ENCODE measurements at regions not wholly inside any gene's neighbourhood (a gene's known extent, or its start where the extent isn't known, plus 50 kb on each side); places are given as distances from the start of the nearest gene placed in this dataset.
"Not testable (repeated sequence)": the region's sequence is repeated elsewhere in the genome, so short reads cannot be mapped to it uniquely, and the experiment has no call there.

DNA sequence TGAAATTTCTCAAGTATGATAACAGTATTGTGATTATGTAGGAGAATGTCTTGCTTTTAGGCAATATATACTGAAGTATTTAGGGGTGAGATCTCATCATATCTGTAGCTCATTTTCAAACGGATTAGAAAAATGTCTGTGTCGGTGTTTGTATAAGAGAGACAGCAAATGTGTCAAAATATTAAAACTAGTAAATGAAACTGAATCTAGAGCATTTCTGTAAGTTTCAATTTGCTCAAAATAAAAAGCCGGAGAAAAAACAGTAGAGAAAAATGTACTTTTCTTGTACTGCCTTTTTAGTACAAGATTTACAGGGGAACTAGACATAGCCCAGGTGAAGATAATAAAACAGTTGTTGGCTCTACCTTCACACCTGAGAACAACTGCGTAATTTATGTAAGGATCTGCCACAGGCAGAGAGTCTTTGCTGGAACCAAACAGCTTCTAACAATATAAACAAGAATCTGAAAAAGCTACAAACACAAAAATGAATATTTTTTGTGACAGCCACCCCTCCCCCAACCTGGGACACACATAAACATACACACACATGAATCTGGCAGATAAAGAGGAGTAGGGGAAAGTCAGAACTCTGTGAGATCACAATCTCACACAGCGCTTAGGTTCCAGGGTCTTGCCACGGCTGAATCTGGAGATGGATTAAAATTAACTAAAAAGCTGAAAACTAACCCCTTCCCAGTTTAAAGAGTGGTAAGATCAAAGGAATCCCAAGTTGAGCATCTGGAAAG, 153.3 kb downstream of the AVL9 start:
- H3K36me3 ChIP-seq (ENCODE audit: insufficient read depth, low read length): no peaks in the 10 kb centered on the region
- H3F3A ChIP-seq (ENCODE audit: insufficient read depth, low read length): no peaks in the 10 kb centered on the region
- no peaks in the 10 kb centered on the region for H3K9me3 ChIP-seq (ENCODE audit: low read length)
- no peak overlapping the region for H2AFZ ChIP-seq (ENCODE audit: low read length)
- no peaks in the 10 kb centered on the region for H4K20me1 ChIP-seq (ENCODE audit: insufficient read depth, low read length)
- no peaks in the 10 kb centered on the region for H3K27me3 ChIP-seq (ENCODE audit: insufficient read depth, low read length)
- H3K9ac ChIP-seq (ENCODE audit: low read length): no peak overlapping the region
- H3K4me2 ChIP-seq (ENCODE audit: low read length): no peak overlapping the region
- no peaks in the 10 kb centered on the region for H3K4me1 ChIP-seq (ENCODE audit: insufficient read depth, low read length, severe bottlenecking)
- TF ChIP-seq, protein P1, sequence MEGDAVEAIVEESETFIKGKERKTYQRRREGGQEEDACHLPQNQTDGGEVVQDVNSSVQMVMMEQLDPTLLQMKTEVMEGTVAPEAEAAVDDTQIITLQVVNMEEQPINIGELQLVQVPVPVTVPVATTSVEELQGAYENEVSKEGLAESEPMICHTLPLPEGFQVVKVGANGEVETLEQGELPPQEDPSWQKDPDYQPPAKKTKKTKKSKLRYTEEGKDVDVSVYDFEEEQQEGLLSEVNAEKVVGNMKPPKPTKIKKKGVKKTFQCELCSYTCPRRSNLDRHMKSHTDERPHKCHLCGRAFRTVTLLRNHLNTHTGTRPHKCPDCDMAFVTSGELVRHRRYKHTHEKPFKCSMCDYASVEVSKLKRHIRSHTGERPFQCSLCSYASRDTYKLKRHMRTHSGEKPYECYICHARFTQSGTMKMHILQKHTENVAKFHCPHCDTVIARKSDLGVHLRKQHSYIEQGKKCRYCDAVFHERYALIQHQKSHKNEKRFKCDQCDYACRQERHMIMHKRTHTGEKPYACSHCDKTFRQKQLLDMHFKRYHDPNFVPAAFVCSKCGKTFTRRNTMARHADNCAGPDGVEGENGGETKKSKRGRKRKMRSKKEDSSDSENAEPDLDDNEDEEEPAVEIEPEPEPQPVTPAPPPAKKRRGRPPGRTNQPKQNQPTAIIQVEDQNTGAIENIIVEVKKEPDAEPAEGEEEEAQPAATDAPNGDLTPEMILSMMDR (IDR thresholded peaks at IDR 0.05; ENCODE audit: low read length): no peak
- TF ChIP-seq EZH2 (IDR thresholded peaks at IDR 0.05; ENCODE audit: borderline replicate concordance, low read length): no peak
- no peaks in the 10 kb centered on the region for H3K9me2 ChIP-seq (ENCODE audit: low read depth, low read length)
- no peaks in the 10 kb centered on the region for H3K79me2 ChIP-seq (ENCODE audit: insufficient read depth, low read length)
- no peak overlapping the region for H3K27ac ChIP-seq (ENCODE audit: low read depth, low read length, poor library complexity, severe bottlenecking)
- H3K4me3 ChIP-seq (ENCODE audit: low read depth, low read length, poor library complexity, severe bottlenecking): no peak overlapping the region

DNA sequence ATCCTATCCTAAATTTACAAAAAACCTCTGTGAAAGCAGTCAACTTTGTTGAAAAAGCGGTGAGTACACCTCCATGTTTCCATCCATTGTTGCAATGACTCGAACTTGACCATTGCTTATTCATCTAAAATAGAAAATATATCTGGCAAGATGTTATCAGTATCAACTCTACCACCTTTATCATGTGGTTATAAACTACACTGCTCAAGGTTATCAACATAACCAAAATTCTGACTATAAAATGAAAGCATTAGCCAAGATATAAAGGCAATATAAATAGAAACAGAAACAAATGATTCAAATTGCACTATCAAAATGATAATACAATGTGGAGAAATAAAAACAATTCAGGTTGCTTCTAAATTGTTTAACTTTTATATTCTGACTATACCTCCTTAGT, 150.0 kb downstream of the AVL9 start:
- not testable (repeated sequence) for H3F3A ChIP-seq (ENCODE audit: insufficient read depth, low read length); H4K20me1 ChIP-seq (ENCODE audit: insufficient read depth, low read length); H3K36me3 ChIP-seq (ENCODE audit: insufficient read depth, low read length); H3K79me2 ChIP-seq (ENCODE audit: insufficient read depth, low read length); H3K27me3 ChIP-seq (ENCODE audit: insufficient read depth, low read length); H3K4me2 ChIP-seq (ENCODE audit: low read length); H3K9ac ChIP-seq (ENCODE audit: low read length); H3K9me2 ChIP-seq (ENCODE audit: low read depth, low read length); H3K9me3 ChIP-seq (ENCODE audit: low read length); H2AFZ ChIP-seq (ENCODE audit: low read length); H3K4me3 ChIP-seq (ENCODE audit: low read depth, low read length, poor library complexity, severe bottlenecking); H3K4me1 ChIP-seq (ENCODE audit: insufficient read depth, low read length, severe bottlenecking); H3K27ac ChIP-seq (ENCODE audit: low read depth, low read length, poor library complexity, severe bottlenecking)

DNA sequence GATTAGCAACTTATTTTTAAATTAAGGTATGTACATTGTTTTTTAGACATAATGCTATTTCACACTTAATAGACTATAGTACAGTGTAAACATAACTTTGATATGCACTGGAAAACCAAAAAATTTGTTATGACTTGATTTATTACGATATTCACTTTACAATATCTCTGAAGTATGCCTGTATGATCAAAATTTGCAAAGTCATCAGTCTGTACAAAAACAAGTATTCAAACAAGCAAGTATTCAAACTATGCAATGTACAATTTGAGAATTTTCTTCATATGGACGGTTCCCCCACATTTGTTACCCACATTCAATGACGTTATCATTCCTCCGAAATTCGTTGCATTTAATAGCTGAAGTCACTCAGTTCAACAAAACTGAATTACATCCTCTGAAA, 147.9 kb downstream of the AVL9 start:
- H3K4me3 ChIP-seq (ENCODE audit: low read depth, low read length, poor library complexity, severe bottlenecking): no peak overlapping the region
- no peaks in the 10 kb centered on the region for H3F3A ChIP-seq (ENCODE audit: insufficient read depth, low read length)
- no peaks in the 10 kb centered on the region for H3K79me2 ChIP-seq (ENCODE audit: insufficient read depth, low read length)
- no peak overlapping the region for H3K9ac ChIP-seq (ENCODE audit: low read length)
- no peak for TF ChIP-seq EZH2 (IDR thresholded peaks at IDR 0.05; ENCODE audit: borderline replicate concordance, low read length)
- TF ChIP-seq, protein P1 (IDR thresholded peaks at IDR 0.05; ENCODE audit: low read length): no peak
- no peaks in the 10 kb centered on the region for H3K4me1 ChIP-seq (ENCODE audit: insufficient read depth, low read length, severe bottlenecking)
- H3K4me2 ChIP-seq (ENCODE audit: low read length): no peak overlapping the region
- no peaks in the 10 kb centered on the region for H3K9me3 ChIP-seq (ENCODE audit: low read length)
- H3K27me3 ChIP-seq (ENCODE audit: insufficient read depth, low read length): no peaks in the 10 kb centered on the region
- H2AFZ ChIP-seq (ENCODE audit: low read length): no peak overlapping the region
- H3K27ac ChIP-seq (ENCODE audit: low read depth, low read length, poor library complexity, severe bottlenecking): no peak overlapping the region
- H3K9me2 ChIP-seq (ENCODE audit: low read depth, low read length): no peaks in the 10 kb centered on the region
- H4K20me1 ChIP-seq (ENCODE audit: insufficient read depth, low read length): no peaks in the 10 kb centered on the region
- no peaks in the 10 kb centered on the region for H3K36me3 ChIP-seq (ENCODE audit: insufficient read depth, low read length)

DNA sequence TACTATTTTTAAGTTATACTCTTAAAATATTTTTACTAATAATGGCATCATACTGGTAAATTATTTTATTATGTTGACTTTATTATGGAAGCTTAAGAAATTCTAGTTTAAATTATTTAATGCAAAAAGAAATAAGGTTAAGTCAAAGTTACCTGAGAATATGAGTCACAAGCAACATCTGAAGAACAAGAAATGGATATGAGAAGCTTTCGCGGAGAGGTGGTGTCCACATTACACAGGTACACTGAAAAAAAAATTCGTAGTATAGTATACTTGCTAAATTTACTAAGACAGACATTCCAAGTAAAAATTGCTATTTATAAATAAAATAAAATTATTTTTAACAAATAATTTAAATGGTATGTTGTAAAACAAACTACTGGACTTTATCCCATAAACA, 143.8 kb downstream of the AVL9 start:
- no peak overlapping the region for H3K4me2 ChIP-seq (ENCODE audit: low read length)

DNA sequence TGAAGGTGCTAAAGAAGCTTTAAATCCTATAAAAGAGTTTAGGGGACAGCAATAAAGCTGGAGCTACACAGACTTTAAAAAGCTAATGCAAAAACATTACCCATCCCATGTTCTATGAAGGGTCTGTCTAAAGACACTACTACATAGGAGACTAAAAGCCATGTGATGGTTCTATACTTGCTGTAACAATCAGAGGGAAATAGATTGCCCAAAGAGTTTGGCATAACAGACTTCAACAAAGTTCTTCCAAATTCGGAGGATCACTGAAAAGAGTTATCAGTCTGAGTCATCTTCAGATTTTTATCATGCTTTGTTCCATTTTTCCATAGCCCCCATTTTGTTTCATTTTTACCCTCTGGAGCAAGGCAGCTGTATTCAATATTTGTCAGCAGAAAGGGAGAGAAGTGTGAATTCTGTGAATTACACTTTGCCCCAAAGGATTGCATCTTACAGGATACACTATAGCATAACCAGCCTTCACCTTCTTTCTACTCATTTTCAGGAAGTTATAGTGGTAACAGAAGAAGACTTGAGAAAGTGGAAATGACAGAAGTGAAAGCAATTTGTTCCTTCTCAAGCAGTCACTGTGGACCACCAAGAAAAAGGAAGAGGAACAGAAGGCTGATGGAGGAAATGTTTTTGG, 143.3 kb downstream of the AVL9 start:
- not testable (repeated sequence) for H3K27me3 ChIP-seq (ENCODE audit: insufficient read depth, low read length); H3K4me3 ChIP-seq (ENCODE audit: low read depth, low read length, poor library complexity, severe bottlenecking); H3K9me2 ChIP-seq (ENCODE audit: low read depth, low read length); H3K4me2 ChIP-seq (ENCODE audit: low read length); H3K9me3 ChIP-seq (ENCODE audit: low read length); H3K27ac ChIP-seq (ENCODE audit: low read depth, low read length, poor library complexity, severe bottlenecking); H3K9ac ChIP-seq (ENCODE audit: low read length); H3F3A ChIP-seq (ENCODE audit: insufficient read depth, low read length); H2AFZ ChIP-seq (ENCODE audit: low read length); H3K79me2 ChIP-seq (ENCODE audit: insufficient read depth, low read length); H3K4me1 ChIP-seq (ENCODE audit: insufficient read depth, low read length, severe bottlenecking); H4K20me1 ChIP-seq (ENCODE audit: insufficient read depth, low read length); H3K36me3 ChIP-seq (ENCODE audit: insufficient read depth, low read length)

More for the DNA sequence above, 143.8 kb downstream of the AVL9 start:
- Histone ChIP-seq H3K9me2 (ENCODE audit: low read depth, low read length) (no peaks in the 10 kb centered on the region), H3K4me3 (ENCODE audit: low read depth, low read length, poor library complexity, severe bottlenecking) (no peak overlapping the region), H3K27ac (ENCODE audit: low read depth, low read length, poor library complexity, severe bottlenecking) (no peak overlapping the region), H3K79me2 (ENCODE audit: insufficient read depth, low read length) (no peaks in the 10 kb centered on the region), H4K20me1 (ENCODE audit: insufficient read depth, low read length) (no peaks in the 10 kb centered on the region), H3F3A (ENCODE audit: insufficient read depth, low read length) (no peaks in the 10 kb centered on the region), H3K9me3 (ENCODE audit: low read length) (no peaks in the 10 kb centered on the region), H2AFZ (ENCODE audit: low read length) (no peak overlapping the region), H3K36me3 (ENCODE audit: insufficient read depth, low read length) (no peaks in the 10 kb centered on the region), H3K9ac (ENCODE audit: low read length) (no peak overlapping the region), H3K4me1 (ENCODE audit: insufficient read depth, low read length, severe bottlenecking) (no peaks in the 10 kb centered on the region), H3K27me3 (ENCODE audit: insufficient read depth, low read length) (0 out of 2 replicates have a peak, but pooled peaks cover 3% of the 10 kb centered on the region)
- TF ChIP-seq, protein P1 (IDR thresholded peaks at IDR 0.05; ENCODE audit: low read length): no peak
- no peak for TF ChIP-seq EZH2 (IDR thresholded peaks at IDR 0.05; ENCODE audit: borderline replicate concordance, low read length)
